ENCODE measurements at regions not wholly inside any gene's neighbourhood (a gene's known extent, or its start where the extent isn't known, plus 50 kb on each side); places are given as distances from the start of the nearest gene placed in this dataset.

- TF ChIP-seq GATA3 (IDR thresholded peaks at IDR 0.05; ENCODE audit: low read depth, low read length) (no peak), GATA2 (IDR thresholded peaks at IDR 0.05; ENCODE audit: low read depth, low read length) (no peak)
Measured at GRCh38 chr13:50082426-50083281, 67.4 kb downstream of the KCNRG start.

DNA sequence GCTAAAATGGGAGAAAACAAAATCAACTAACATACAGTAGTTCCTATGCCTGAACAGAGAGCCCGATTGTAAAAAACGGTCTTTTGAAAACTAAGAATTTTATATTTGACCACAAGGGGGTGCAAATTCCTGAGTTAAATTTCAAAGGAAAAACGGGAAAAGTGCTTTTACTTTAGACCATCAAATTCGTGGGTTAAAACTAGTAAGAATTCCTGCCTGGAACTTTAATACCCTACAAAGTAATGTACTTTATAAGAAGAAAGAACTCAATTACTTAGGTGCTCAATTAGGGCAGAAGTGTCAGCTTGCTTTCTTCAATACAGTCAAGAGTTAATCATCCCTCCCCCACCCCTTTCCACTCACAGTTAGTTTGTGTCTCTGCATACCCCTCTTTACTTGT is 69.8 kb downstream of the KCNRG start:
- TF ChIP-seq GATA3 (IDR thresholded peaks at IDR 0.05; ENCODE audit: low read depth, low read length) (no peak), GATA2 (IDR thresholded peaks at IDR 0.05; ENCODE audit: low read depth, low read length) (no peak)

DNA sequence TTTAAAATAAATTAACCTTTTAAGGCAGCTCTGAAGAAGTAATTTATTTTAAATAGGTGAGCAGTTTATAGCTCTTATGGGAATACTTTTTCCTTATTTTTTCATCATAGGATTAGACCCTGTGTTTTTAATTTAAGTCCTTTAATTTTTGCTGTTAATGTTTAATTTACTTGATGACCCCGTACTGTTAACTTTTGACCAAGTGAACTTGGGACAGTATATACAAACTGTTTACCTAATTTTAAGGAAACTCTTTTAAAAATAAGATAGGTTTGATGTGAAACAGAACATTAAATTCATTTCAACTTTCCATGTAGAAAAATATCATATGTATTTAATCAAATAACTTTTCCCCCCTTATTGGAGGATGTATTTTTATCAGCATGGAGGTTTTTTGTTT is 74.4 kb downstream of the KCNRG start:
- TF ChIP-seq GATA3 (IDR thresholded peaks at IDR 0.05; ENCODE audit: low read depth, low read length): no peak

GRCh38 chr13:50090211-50090610 is 75.0 kb downstream of the KCNRG start:
- TF ChIP-seq GATA2 (IDR thresholded peaks at IDR 0.05; ENCODE audit: low read depth, low read length) (no peak), GATA3 (IDR thresholded peaks at IDR 0.05; ENCODE audit: low read depth, low read length) (no peak)

GRCh38 chr13:50094615-50095293 is 79.5 kb downstream of the KCNRG start:
- no peak for TF ChIP-seq GATA3 (IDR thresholded peaks at IDR 0.05; ENCODE audit: low read depth, low read length)
- no peak for TF ChIP-seq GATA2 (IDR thresholded peaks at IDR 0.05; ENCODE audit: low read depth, low read length)

DNA sequence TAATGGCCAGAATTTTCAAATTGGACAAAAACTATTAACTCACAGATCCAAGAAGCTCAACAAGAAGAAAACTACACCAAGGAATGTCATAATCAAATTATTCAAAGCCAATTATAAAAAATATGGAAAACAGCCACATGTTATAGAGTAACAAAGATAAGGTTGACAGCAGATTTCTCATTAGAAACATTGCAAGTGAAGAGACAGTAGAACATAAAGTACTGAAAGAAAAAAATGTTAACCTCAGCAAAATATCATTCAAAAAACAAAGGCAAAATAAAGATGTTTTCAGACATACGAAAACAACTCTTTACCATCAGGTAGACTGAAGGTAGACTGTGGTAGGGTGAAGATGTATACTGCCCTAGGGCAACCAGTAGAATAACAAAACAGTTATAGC is 83.4 kb downstream of the KCNRG start:
- TF ChIP-seq GATA3 (IDR thresholded peaks at IDR 0.05; ENCODE audit: low read depth, low read length) (no peak), GATA2 (IDR thresholded peaks at IDR 0.05; ENCODE audit: low read depth, low read length) (no peak)

DNA sequence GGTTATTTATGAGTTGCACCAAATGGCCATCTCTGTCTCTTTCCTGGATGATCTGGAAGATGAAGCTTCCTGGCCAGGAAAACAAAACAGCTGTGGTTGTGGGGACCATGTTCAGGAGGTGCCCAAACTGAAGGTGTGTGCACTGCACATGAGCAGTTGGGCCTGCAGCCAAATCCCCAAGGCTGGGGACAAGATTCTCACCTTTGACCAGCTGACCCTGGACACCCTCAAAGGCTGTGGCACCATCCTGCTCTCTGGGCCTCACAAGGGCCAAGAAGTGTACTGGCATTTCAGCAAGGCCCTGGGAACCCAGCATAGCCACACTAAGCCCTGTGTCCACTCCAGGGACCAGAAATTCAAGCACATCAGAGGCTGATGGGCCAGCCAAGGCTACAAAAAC is 84.2 kb downstream of the KCNRG start:
- TF ChIP-seq GATA2 (IDR thresholded peaks at IDR 0.05; ENCODE audit: low read depth, low read length) (no peak), GATA3 (IDR thresholded peaks at IDR 0.05; ENCODE audit: low read depth, low read length) (no peak)

GRCh38 chr13:50101590-50101989 is 86.3 kb downstream of the KCNRG start:
- TF ChIP-seq GATA3 (IDR thresholded peaks at IDR 0.05; ENCODE audit: low read depth, low read length) (no peak), GATA2 (IDR thresholded peaks at IDR 0.05; ENCODE audit: low read depth, low read length) (no peak)

DNA sequence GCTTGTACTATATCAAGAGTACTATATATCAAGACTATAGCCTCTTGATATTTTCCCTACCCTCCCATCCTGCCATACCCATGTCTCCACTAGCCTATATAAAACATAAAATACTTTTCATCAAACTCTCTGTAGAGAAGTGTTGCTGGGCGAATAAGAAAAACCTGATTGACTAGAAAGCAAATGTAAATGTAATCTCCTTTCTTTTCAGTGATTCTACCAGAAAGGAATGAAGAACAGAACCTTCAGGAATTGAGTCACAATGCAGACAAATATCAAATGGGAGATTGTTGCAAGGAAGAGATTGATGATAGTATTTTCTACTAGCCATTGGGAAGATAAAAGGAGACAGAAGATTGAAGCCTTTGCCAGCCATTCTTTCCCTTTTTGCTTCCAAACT is 89.2 kb downstream of the KCNRG start:
- TF ChIP-seq GATA2 (IDR thresholded peaks at IDR 0.05; ENCODE audit: low read depth, low read length) (no peak), GATA3 (IDR thresholded peaks at IDR 0.05; ENCODE audit: low read depth, low read length) (no peak)

DNA sequence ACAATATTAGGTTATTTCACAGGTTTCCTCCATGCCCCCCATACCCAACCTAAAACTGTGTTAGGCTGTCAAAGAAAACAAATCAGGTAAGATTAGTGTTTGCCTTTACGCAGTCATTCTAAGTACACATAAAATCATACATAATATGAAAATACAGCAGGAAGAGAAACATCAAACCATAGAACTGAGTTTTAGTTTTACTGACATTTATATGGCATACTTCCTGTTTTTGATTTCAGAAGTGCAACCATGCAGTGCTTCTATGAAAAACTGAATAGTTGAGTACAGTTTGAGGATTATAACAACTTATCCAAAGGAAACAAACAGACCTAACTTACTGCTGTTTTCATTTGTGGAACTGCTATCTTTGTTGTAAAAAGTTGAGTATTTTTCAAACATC is 91.3 kb downstream of the KCNRG start:
- TF ChIP-seq GATA3 (IDR thresholded peaks at IDR 0.05; ENCODE audit: low read depth, low read length): no peak

GRCh38 chr13:50107205-50107604 is 92.0 kb downstream of the KCNRG start:
- TF ChIP-seq GATA2 (IDR thresholded peaks at IDR 0.05; ENCODE audit: low read depth, low read length) (no peak), GATA3 (IDR thresholded peaks at IDR 0.05; ENCODE audit: low read depth, low read length) (no peak)

GRCh38 chr13:50114961-50115360 is 99.7 kb downstream of the KCNRG start:
- TF ChIP-seq GATA3 (IDR thresholded peaks at IDR 0.05; ENCODE audit: low read depth, low read length) (no peak), GATA2 (IDR thresholded peaks at IDR 0.05; ENCODE audit: low read depth, low read length) (no peak)

GRCh38 chr13:50115695-50116094 is 100.5 kb downstream of the KCNRG start:
- no peak for TF ChIP-seq GATA3 (IDR thresholded peaks at IDR 0.05; ENCODE audit: low read depth, low read length)
- TF ChIP-seq GATA2 (IDR thresholded peaks at IDR 0.05; ENCODE audit: low read depth, low read length): no peak

GRCh38 chr13:50116430-50116973 is 101.3 kb downstream of the KCNRG start:
- TF ChIP-seq GATA3 (IDR thresholded peaks at IDR 0.05; ENCODE audit: low read depth, low read length) (no peak), GATA2 (IDR thresholded peaks at IDR 0.05; ENCODE audit: low read depth, low read length) (no peak)

DNA sequence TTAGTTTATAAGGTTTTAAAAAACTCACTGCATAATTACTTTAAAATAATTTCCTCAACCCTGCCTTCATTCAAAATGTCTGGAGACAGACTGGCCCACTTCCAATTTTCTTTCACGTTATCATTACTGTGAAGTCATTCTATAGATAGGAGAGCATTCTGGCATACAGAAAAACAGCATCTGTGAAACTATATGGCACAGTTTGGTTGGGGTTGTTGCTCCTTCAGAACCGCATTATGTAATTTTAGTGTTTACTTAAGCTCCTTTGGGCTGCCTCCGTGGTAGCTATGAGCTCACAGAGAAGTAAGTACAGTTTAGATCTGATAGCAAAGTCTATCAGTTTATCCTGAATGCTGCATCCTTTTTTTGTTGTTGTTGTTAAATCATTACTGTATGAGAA is 104.3 kb downstream of the KCNRG start:
- TF ChIP-seq GATA2 (IDR thresholded peaks at IDR 0.05; ENCODE audit: low read depth, low read length) (no peak), GATA3 (IDR thresholded peaks at IDR 0.05; ENCODE audit: low read depth, low read length) (no peak)

Data from SH-SY5Y (cell line).